GM21528 (cell line): ENCODE measurements at regions not wholly inside any gene's neighbourhood (a gene's known extent, or its start where the extent isn't known, plus 50 kb on each side); places are given as distances from the start of the nearest gene placed in this dataset.

Experiments
- ATAC-seq: cut with Tn5 transposase; IDR thresholded peaks from one replicate; pipeline ENCODE4 v1.9.1; 2021; ENCODE audit warnings: mild to moderate bottlenecking, moderate library complexity; ENCODE audit not compliant: unreplicated experiment, low FRiP score

DNA sequence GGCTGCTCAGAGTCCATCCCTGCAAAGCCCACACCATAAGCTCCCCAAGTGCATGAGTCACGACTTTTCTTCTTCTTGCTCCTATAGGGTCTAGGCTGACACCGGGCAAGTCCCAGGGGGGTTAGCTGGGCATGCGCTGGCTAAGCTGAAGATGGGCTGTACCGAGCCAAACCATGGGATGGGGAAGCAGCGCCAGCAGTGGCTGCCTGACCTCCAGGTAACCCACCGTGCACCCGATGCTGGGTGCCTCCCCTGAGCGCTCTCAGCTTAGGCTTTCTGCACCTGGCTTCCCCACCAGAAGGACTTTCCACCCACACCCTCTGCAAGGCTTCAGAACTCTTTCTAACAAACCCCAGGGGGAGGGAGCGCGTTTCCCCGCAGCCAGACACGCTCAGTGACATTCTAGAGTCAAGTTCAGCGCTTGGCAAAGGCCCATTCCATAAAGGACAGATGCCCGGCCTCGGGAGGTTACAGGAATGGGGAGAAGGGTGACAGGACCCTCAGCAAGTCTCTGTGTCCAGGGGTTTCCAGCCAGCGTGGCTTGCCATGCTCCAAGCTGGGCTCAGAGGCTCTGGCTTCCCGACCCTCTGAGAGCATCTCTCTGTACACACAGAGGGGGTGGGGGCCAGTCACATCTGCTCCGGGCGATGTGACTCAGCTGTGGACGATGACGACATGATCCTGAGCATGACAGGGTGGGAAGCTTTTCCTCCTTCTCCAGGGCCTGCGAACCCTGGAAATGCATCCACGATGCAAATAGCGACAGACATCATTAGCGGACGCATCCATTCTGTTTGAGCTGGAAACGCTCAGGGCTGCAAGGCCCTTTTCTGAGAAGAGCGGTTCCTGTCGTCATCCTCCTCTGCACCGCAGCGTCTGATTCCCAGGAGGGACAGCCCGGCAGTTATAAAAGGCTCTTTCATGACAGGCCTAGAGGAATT is 107.8 kb downstream of the SIK1 start:
- no peak for ATAC-seq

DNA sequence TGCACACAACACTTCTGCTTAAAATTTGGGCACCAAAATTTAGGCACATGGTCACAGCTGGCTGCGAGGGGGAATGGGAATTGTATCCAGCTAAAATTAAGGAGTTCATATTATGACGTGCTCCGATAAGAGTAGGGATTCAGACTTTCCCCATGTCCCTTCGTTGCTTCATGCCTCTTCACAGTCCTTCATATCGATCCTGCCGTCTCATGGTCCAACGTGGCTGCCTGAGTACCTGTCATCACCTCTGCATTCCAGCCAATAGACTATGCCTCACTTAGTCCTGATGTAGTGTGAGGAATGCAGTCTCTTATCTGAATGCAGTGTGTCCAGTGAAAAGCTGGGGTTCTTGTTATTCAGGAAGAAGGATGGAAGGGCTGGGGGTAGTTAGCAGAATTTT is 108.6 kb downstream of the SIK1 start:
- no peak for ATAC-seq

DNA sequence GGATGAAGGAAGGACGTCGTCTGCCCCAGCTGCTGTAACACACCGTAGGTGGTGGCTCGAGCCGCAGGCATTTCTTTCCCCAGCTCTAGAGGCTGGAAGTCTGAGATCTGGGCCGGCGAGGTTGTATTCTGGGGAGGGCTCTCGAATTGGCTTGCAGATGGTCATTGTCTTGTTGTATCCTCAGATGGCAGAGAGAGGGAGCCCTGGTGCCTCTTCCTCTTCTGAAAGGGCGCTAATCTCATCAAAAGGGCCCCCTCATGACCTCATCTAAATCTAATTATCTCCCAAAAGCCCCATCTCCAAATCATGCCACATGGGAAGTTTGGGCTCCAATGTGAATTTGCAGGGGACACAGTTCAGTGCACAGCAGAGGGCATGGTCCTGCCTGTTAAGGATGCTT is 109.0 kb downstream of the SIK1 start:
- ATAC-seq, result no peak

DNA sequence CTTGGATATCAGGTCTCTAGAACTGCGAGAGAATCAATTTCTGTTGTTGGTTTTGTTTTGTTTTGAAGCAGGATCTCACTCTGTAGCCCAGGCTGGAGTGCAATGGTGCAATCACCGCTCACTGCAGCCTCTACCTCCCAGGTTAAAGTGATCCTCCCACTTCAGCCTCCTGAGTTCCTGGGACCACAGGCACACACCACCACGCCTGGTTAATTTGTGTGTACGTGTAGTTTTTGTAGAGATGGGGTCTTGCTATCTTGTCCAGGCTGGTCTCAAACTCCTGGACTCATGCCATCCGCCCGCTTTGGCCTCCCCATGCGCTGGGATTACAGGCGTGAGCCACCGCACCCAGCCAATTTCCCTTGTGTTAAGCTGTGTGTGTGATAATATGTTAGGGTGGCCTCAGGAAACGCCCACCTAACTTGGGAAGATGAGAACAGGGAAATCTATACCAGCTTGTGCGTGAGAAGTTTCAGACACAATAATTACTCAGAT is 109.6 kb downstream of the SIK1 start:
- ATAC-seq, result no peak

DNA sequence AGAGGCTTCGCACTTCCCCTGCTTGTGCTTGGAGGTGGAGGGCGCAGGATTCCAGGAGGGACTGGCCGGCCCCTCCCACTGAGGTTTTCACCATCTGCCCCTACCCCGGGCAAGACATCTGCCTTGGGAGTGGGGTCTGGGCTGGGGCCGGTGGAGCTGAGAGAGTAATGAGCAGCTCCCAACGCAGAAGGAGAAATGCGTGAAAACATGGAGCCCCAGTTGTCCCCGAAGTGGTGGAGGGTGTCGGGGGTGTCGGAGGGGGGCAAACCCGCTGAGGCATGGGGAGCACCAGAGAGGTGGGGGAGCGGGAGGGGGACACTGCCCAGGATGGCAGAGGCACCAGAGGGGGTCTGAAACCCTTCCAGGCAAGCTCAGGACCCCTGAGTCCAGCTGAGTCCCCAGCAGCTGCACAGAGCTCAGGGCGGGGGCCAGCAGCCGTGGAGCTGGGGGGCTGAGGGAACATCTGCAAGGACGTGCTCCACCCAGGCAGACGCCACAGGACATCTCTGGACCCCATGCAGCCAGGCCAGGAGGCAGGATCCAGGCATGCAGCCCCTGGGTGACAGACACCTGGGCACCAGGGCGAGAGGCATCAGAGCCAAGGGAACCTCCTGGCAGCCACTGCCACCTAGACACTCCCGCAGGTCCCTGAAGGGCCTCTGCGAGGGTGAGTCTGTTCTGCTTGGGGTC is 110.6 kb downstream of the SIK1 start:
- ATAC-seq, result no peak

DNA sequence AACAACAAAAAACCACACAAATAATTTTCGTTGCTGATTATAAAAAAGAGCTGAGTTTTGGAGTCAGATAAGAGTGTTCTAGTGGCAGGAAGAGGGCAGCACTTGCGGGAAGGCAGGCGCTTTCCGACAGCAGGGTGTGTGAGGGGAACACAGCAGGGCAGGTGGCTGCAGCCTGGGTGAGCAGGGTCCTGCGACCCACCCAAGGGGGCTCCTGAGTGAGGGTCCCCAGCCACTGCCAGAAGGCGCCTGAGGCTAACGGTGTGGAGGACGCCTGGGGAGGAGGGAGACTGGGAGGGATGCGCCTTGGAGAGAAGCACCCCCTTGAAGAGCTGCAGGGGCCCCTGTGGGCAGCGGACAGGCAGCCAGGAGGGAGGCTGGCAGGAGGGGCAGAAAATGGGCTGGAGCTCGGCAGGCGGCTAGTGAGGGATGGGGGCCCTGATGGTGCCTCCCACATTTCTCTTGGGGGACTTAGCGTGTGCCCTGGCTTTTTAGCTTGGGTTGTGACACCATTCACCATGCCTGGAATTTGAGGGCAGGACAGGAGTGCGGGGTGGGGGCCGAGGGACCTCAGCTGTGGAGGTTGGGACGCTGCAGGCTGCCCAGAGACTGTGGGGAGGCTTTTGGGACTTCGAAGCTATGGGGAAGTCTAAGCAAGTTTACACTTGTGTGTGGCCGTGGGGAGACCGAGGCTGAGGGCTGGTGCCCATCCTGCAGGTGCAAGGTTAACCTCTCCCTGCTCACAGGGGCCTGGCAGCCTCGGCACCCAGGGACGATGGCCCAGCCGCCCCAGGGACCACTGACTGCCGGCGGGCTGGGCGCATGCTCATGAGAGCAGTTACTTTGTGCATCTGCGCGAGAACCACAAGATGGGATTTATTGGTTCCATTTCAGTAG is 111.4 kb downstream of the SIK1 start:
- no peak for ATAC-seq

DNA sequence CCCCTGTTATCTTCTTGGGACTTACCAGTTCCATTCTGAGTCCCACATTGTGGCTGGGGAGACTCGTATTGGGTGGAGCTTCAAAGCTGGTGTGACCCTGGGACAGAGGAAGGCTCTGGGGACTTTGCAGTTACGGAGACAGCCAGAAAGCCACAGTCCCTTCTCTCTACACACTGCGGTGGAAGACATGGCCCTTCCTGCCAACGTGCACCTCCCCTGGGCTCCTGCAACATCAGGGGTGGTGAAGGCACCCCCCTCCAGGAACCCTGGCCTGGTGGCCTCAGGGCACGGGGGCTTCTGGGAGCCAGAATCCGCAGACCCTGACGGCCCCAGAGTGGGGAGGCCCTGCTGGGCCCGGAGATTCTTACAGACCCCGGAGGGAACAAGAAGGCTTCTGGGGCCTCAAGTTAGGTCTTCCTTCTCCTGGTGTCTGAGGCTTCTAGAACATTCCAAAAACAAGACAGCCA is 113.0 kb downstream of the SIK1 start:
- ATAC-seq, result no peak

DNA sequence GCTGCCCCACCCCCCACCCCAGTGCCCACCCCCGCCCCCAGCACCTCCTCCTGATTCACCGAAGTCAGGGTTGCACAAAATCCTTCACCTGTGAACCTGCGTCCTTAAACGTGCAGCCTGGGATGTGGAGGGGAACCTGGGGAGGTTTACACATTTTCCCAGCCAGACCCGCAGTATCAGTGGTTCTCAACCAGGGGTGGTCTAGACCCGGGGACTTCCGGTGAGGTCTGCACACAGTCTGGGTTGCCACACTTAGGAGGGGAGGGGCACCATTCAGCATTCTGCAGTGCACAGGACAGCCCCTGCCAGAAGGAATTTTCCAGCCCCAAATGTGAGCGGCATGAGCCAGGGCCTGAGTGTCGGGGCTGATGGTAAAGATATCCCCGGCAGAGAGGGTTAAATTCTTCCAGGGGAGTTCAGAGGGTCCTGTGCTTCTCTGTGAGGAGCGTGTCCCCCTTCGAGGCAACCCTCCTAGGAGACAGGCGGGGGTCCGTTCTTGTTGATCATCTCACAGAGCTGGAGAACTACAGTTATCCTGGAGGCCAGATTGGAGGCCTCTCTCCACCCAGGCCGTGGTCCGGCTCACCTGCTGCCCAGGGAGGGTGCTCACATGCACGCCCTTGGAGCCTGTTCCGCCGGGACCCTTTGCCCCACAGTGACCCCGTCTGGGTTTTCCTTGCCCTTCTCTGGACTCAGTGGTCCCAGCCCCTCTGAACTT is 113.6 kb downstream of the SIK1 start:
- ATAC-seq, result no peak

DNA sequence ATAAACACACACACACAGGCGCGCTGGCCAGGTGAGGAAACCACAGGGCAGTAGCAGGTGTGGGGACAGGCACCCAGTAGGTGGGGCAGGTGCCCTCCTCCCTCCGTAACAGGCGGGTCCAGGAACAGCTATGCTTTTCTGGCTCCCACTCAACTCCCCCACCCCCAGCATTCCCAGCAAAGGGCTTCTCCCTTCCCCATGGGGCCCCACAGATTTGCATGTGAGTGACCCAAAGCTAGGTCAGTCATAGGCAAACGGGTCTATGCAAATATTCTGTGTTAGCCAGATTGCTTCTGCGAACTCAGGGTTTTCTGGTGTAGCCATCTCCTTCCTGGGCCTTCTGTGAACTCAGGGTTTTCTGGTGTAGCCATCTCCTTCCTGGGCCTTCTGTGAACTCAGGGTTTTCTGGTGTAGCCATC is 114.2 kb downstream of the SIK1 start:
- ATAC-seq, result no peak

DNA sequence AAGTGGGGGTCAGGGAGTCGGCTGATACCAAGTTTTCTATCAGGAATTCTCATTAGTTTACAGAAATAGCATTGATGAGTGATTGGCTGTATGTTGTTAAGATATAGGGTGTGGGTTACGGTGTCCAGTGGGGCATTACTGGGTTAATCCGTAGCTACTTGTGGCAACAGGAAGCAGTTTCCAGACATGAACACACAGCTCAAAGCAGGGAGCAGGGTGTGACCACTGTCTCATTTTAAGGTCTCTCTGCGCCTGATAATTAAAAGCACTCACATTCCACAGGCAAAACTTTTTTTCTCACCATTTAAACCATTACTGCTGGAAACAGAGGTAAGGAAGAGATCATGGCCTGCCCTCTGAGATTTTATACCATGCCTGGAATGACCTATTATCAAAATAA is 114.9 kb downstream of the SIK1 start:
- ATAC-seq, result no peak

DNA sequence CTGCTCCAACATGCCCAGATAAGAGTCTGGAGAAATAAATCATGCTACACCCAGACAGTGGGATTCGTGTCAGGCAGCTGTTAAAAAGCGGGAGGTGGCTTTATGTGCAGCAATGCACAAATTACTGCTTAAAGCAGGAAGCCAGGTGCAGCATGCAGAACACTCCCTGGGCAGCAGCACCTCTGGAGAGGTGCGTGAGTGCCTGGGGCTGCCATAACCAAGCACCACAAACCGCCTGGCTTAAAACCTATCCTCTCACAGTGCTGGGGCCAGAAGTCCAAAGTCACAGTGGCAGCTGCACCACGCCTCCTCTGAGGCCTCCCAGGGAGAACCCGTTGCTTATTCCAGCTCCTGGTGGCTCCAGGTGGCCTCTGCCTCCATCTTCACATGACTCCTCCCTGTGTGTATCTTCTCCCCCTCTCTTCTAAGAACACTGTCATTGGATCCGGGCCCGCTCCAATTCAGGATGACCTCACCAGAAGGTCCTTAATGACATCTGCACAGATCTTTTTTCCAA is 115.6 kb downstream of the SIK1 start:
- ATAC-seq, result no peak

DNA sequence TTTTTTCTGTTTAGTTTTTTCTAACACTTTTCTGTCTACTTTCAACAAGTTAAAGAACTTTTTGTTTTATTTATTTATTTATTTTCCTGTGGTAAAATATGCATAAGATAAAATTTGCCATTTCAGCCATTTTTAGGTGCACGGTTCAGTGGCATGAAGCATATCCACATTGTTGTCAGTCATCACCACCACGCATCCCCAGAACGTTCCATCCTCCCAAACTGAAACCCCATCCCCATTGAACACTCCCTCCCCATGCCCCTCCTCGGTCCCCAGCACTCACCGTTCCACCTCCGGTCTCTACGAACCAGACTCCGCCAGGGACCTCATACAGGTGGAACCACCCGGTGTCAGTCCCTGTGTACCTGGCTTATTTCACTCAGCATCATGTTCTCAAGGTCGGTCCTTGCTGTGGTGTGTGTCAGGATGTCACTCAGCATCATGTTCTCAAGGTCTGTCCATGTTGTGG is 118.1 kb downstream of the SIK1 start:
- no peak for ATAC-seq

DNA sequence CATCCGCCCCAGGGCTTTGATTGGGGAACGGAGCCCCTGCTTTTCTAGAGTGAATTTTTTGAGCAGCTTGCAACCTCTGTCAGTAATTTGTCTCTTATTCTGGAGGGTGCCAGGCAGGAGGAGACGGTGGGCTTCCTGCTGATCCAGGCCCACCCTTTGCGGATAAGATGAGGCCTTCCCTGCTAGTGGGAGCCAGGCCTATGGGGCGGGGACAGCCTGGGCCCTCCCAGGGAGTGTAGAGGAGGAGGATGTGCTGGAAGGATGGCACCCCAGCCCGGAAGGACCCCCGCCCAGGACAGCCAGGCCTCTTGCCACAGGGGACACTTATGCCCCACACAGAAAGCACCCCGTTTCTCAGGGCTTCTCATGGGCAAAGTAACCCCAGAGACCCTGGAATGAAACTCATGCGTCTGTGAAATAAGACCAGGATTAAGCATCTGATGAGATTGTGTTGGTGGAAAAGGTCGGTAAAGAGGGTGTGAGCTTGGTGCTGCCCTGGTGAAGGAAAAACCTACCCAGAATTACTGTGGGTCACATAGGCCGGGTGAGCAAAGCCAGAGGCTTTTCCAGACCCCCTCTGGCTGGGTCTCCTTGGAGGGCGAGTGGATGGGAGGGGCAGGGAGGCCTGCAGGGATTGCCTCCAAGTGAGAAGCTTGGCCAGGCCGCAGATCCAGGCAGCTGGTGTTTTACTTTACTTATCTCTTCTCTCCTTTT is 118.7 kb downstream of the SIK1 start:
- ATAC-seq, result no peak

DNA sequence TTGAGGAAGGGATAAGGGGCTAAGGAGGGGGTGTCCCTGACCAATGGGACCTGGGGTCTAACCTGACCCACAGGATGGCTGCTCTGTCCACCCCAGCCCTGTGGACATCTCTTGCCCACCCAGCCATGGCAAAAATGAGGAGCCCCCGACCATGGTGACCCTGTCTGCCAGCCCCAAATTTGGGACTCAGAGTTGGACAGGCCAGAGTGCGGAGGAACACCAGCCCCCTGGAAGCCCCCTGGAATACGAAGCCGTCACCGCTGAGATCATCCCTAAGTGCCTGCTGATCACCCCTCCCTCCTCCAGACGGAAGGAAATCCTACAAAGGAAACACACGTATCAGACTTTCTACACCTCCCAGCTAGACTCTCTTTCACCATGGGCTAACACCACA is 119.3 kb downstream of the SIK1 start:
- ATAC-seq, result no peak

DNA sequence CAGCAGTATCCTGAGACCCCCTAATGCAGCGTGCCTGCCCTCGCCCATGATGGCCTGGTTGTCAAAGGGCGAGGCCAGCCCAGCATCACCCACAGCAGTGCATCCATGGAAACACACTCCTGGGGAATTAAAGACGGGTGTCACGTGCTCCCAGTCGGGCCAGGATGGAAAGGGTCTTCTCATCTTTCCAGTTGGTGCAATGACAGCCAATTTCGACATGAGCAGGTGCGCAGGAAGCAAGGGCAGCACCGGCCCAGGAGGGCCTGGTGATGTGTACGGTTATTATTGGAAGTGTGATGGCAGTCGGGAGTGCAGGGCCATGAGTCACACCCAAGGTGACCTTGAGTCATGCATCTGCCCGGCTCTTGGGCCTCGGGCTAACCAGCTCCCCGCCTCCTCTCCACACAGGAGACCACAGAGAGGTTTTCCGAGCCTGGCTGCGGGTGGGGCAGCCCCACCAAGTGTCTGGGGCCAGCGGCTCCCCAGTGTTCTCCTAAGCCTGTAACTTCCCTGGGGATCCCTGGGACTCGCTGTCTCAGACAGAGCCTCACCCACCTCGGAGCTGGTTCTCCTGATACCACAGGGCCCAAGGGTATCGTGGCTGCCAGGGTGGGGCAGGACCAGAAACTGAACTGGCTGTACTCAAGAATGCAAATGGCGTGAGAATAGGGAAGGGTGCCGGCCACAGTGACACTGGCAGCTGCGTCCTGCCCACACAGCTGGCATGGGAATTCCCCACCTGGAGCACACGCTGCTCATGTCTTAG is 119.8 kb downstream of the SIK1 start:
- no peak for ATAC-seq

DNA sequence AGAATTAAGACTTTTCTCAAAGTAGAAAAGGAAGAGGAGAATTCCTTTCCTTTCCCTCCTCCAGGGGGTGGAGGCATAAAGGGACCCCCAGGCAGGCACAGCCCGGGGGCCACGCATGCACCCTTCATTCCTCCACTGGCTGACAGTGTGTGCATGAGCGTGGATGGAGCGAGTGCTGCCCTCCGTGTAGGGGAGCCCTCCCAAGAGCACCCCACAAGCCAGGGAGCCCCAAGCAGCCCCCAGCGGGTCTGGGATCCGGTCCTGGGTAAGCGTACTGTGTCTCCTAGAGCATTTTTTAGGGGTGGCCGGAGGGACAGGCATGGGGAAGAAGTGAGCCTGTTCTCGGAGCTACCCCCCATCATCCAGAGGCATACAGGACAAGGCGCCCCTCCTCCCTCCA is 120.5 kb downstream of the SIK1 start:
- ATAC-seq, result no peak

DNA sequence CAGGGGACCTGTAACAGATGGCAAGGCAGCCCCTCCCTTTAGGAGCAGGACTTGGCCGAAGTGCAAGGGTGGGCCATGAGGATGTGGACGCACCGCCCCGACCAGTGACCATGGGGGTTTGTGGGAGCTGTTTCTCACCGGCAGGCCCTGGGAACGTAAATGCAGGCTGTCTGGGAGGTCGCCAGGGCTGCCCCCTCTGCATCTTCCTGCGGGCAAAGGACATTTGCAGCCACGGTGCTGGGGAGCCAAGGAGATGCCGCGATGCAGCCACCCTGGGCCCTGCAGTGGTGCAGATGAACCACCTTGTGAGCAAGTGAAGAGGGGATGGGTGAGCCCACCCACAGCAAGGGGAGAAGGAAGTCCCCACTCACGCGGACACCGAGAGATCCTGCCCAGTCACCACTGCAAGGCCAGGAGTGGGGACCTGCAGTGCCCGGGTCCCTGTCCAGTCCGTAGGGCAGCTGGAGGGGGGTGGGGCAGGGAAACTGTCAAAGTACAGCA is 121.1 kb downstream of the SIK1 start:
- ATAC-seq, result no peak

DNA sequence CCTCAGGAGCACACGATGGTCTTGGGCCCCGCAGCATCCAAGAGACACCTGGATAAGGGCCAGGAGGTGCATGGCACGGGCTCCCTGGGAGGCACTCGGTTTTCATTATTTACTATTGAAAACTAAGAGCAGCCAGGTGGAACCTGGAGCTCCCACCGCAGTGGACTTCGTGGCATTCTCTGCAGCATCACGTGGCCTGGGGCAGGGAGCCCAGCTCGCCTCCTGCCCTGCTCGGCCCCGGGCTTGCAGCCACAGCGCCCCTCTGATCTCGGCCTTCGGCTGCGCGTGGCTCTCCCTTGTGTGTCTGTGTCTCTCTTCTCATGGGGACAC is 121.6 kb downstream of the SIK1 start:
- ATAC-seq, result no peak
